B cell (primary cell): ENCODE measurements at regions not wholly inside any gene's neighbourhood (a gene's known extent, or its start where the extent isn't known, plus 50 kb on each side); places are given as distances from the start of the nearest gene placed in this dataset.

Experiments
- ATAC-seq: fragments of 200-7000 bp; cut with Tn5 transposase; one replicate; pipeline ENCODE4 v1.10.0; 2021; ENCODE audit warnings: low read depth, mild to moderate bottlenecking, moderate number of reproducible peaks, moderate library complexity
- CTCF ChIA-PET: fragments of 350-600 bp; sonication (Branson Sonifier 250); formaldehyde crosslinking; loops from one replicate; lab custom pipeline; 2021; ENCODE audit warnings: antibody characterized with exemption, inconsistent platforms; lab: Charles Lee
- POLR2A ChIA-PET: fragments of 350-600 bp; sonication (Branson Sonifier 250); formaldehyde crosslinking; loops from one replicate; lab custom pipeline; 2021; ENCODE audit warnings: antibody characterized with exemption; lab: Charles Lee
- DNase-seq: peaks from one replicate; pipeline ENCODE4 v3.0.0; 2013
- H2AFZ ChIP-seq: 2 replicates; pipeline ENCODE4 v1.6.1; 2012; ENCODE audit warnings: mild to moderate bottlenecking, low read depth, low read length; ENCODE audit not compliant: insufficient read depth, poor library complexity, severe bottlenecking
- H3K27ac ChIP-seq, 2 donors: 1 replicate in 1 of 2; 2 replicates in 1 of 2; pipeline ENCODE4 v1.5.1; 2012 to 2013; ENCODE audit warnings: low read length in 2 of 2, mild to moderate bottlenecking in 2 of 2, moderate library complexity in 1 of 2
- H3K27me3 ChIP-seq, 4 experiments: fragments of 200-600 bp in 1 of 4; sonication (generic) in 1 of 4; replicated peaks in 1 of 4; 1 replicate in 2 of 4; 2 replicates in 2 of 4; pipeline versions ENCODE4 v1.6.1 to v1.7.0; 2013 to 2016; ENCODE audit warnings: low read length in 3 of 4, mild to moderate bottlenecking in 2 of 4, mixed read lengths in 1 of 4, moderate library complexity in 1 of 4; ENCODE audit not compliant: insufficient read depth in 4 of 4, control insufficient read depth in 3 of 4; ENCODE audit errors: control extremely low read depth in 1 of 4
- H3K36me3 ChIP-seq, 2 experiments: replicated peaks in 1 of 2; 1 replicate in 1 of 2; 2 replicates in 1 of 2; pipeline versions ENCODE4 v1.6.1 to v1.7.1; 2013; ENCODE audit warnings: low read length in 1 of 2; ENCODE audit not compliant: insufficient read depth in 2 of 2, control insufficient read depth in 1 of 2; ENCODE audit errors: control extremely low read depth in 1 of 2, extremely low read depth in 1 of 2
- H3K4me1 ChIP-seq, 2 donors: fragments of 200-600 bp in 1 of 2; sonication (generic) in 1 of 2; 1 replicate in 1 of 2; 2 replicates in 1 of 2; pipeline versions ENCODE4 v1.5.1 to v1.6.1; 2013 to 2017; ENCODE audit warnings: low read length in 2 of 2; ENCODE audit not compliant: control insufficient read depth in 2 of 2, insufficient read depth in 2 of 2
- H3K4me2 ChIP-seq: replicated peaks from 2 replicates; pipeline ENCODE3; 2012; ENCODE audit warnings: mild to moderate bottlenecking, low read depth, low read length; ENCODE audit not compliant: poor library complexity, severe bottlenecking
- H3K4me3 ChIP-seq, 5 experiments: fragments of 200-600 bp in 1 of 5; sonication (generic) in 1 of 5; 1 replicate in 3 of 5; 2 replicates in 2 of 5; pipeline versions ENCODE4 v1.5.1 to v1.7.0; 2011 to 2016; ENCODE audit warnings: low read length in 4 of 5, mild to moderate bottlenecking in 4 of 5, low read depth in 2 of 5, control low read depth in 1 of 5, moderate library complexity in 1 of 5; ENCODE audit not compliant: insufficient read depth in 1 of 5; ENCODE audit errors: control extremely low read depth in 1 of 5, extremely low read depth in 1 of 5
- H3K79me2 ChIP-seq: fragments of 200-600 bp; sonication (generic); one replicate; pipeline ENCODE4 v1.6.0; 2016; ENCODE audit warnings: low read length; ENCODE audit not compliant: control insufficient read depth, insufficient read depth
- H3K9ac ChIP-seq: fragments of 200-600 bp; sonication (generic); 2 replicates; pipeline ENCODE4 v1.6.1; 2017; ENCODE audit warnings: mild to moderate bottlenecking, low read length, moderate library complexity
- H3K9me3 ChIP-seq, 3 donors: one replicate each; pipeline versions ENCODE4 v1.6.1 to v1.7.1; 2013; ENCODE audit warnings: low read length in 2 of 3; ENCODE audit not compliant: control insufficient read depth in 2 of 3, insufficient read depth in 1 of 3; ENCODE audit errors: control extremely low read depth in 1 of 3
- H4K20me1 ChIP-seq: 2 replicates; pipeline ENCODE4 v1.6.0; 2012; ENCODE audit warnings: mild to moderate bottlenecking, low read length; ENCODE audit not compliant: insufficient read depth, control insufficient read depth, poor library complexity, severe bottlenecking
- H3K27ac Mint-ChIP-seq: one replicate; pipeline ENCODE4 v1.8.0; 2021; ENCODE audit warnings: mixed read lengths
- H3K27me3 Mint-ChIP-seq: one replicate; pipeline ENCODE4 v1.8.0; 2021; ENCODE audit warnings: mixed read lengths
- H3K4me1 Mint-ChIP-seq: one replicate; pipeline ENCODE4 v1.8.0; 2021; ENCODE audit warnings: mixed read lengths
- H3K4me3 Mint-ChIP-seq: one replicate; pipeline ENCODE4 v1.8.0; 2021; ENCODE audit warnings: mixed read lengths
- H3K9me3 Mint-ChIP-seq: one replicate; pipeline ENCODE4 v1.8.0; 2022; ENCODE audit warnings: mixed read lengths; ENCODE audit not compliant: insufficient read depth
- CTCF ChIP-seq: fragments of 200-600 bp; IDR thresholded peaks from one replicate; pipeline ENCODE4 v1.8.0; 2022; ENCODE audit warnings: antibody characterized with exemption, mild to moderate bottlenecking
- EZH2 ChIP-seq: IDR thresholded peaks from 2 replicates; pipeline ENCODE4 v1.6.1; 2012; ENCODE audit warnings: borderline replicate concordance, low read depth, mild to moderate bottlenecking, moderate library complexity, low read length; ENCODE audit not compliant: insufficient read depth, poor library complexity, severe bottlenecking
- WGBS: methylation state at CpG from one replicate; pipeline ENCODE4 v1.1.5; 2013; ENCODE audit warnings: missing lambda C conversion rate; ENCODE audit not compliant: insufficient coverage; 5-methylcytosine and 5-hydroxymethylcytosine counted together
- intact Hi-C: fragments of 100-400 bp; cut with micrococcal nuclease; formaldehyde crosslinking; loops from one replicate; pipeline ENCODE4 v1.10.0; 2022

- Histone ChIP-seq H3K27me3 (no peaks in the 10 kb centered on the region), H3K4me3 (no peak overlapping the region), H3K4me1 (no peaks in the 10 kb centered on the region), H3K36me3 (no peaks in the 10 kb centered on the region), H3K4me2 (no peak overlapping the region), H2AFZ (no peak overlapping the region), H3K79me2 (no peaks in the 10 kb centered on the region), H4K20me1 (no peaks in the 10 kb centered on the region), H3K9me3 (no peaks in the 10 kb centered on the region), H3K9ac (no peak overlapping the region), H3K27ac (no peak overlapping the region)
- WGBS = no CpG with 5 or more reads among the region's 1 CpG
- POLR2A ChIA-PET = no interaction called here
- CTCF ChIA-PET = no interaction called here
- no peak for DNase-seq
- Mint-ChIP-seq H3K4me3 (no peak overlapping the region), H3K27ac (no peak overlapping the region), H3K4me1 (no peaks in the 10 kb centered on the region), H3K9me3 (peaks cover 2% of the 10 kb centered on the region), H3K27me3 (no peaks in the 10 kb centered on the region)
- no peak for ATAC-seq
- TF ChIP-seq CTCF (no peak), EZH2 (no peak)
- intact Hi-C loops = no loop called here
These were observed 199.3 kb downstream of the PCDH7 start for GRCh38 chr4:30919458-30919857.

GRCh38 chr4:30920043-30920442, 199.9 kb downstream of the PCDH7 start:
- ChIA-PET POLR2A (no interaction called here), CTCF (no interaction called here)
- Mint-ChIP-seq H3K4me1 (no peaks in the 10 kb centered on the region), H3K4me3 (no peak overlapping the region), H3K9me3 (peaks cover 2% of the 10 kb centered on the region), H3K27me3 (no peaks in the 10 kb centered on the region), H3K27ac (no peak overlapping the region)
- intact Hi-C loops = no loop called here
- Histone ChIP-seq H3K9ac (no peak overlapping the region), H3K36me3 (no peaks in the 10 kb centered on the region), H3K4me1 (no peaks in the 10 kb centered on the region), H3K27me3 (no peaks in the 10 kb centered on the region), H3K4me3 (no peak overlapping the region), H2AFZ (no peak overlapping the region), H3K27ac (no peak overlapping the region), H3K4me2 (no peak overlapping the region), H3K9me3 (no peaks in the 10 kb centered on the region), H3K79me2 (no peaks in the 10 kb centered on the region), H4K20me1 (no peaks in the 10 kb centered on the region)
- DNase-seq (no peak), ATAC-seq (no peak)
- TF ChIP-seq CTCF (no peak), EZH2 (no peak)
- WGBS = 86% methylated on average over 3 of the region's 11 CpGs
